Stimulated activated naive B cell treated with anti-CD40 and anti-IgM and Interleukin-4, amounts not matched to agents 10 μg/mL and 1 μg/mL and 100 μg/mL, for 72 hours (primary cell): ENCODE measurements at regions not wholly inside any gene's neighbourhood (a gene's known extent, or its start where the extent isn't known, plus 50 kb on each side); places are given as distances from the start of the nearest gene placed in this dataset.
A peak's percentile ranks its signal among the peaks of the same experiment; 100 is the strongest.
"Not testable (repeated sequence)": the region's sequence is repeated elsewhere in the genome, so short reads cannot be mapped to it uniquely, and the experiment has no call there.

ENCODE experiments used
- ATAC-seq, 2 donors: fragments of 150-1000 bp; cut with Tn5 transposase; replicated peaks; 2 replicates each; pipeline ENCODE4 v1.10.0; 2021; ENCODE audit warnings: moderate library complexity in 1 of 2
- DNase-seq: peaks from one replicate; pipeline ENCODE4 v3.0.0; 2021
- H3K27ac Mint-ChIP-seq: one replicate; pipeline ENCODE4 v1.8.0; 2022; ENCODE audit warnings: mild to moderate bottlenecking, mixed read lengths
- H3K27me3 Mint-ChIP-seq, 2 donors: one replicate each; pipeline ENCODE4 v1.8.0; 2022; ENCODE audit warnings: mixed read lengths in 2 of 2
- H3K36me3 Mint-ChIP-seq, 2 donors: one replicate each; pipeline ENCODE4 v1.8.0; 2022; ENCODE audit warnings: mixed read lengths in 2 of 2, mild to moderate bottlenecking in 1 of 2
- H3K4me1 Mint-ChIP-seq, 2 donors: one replicate each; pipeline ENCODE4 v1.8.0; 2022; ENCODE audit warnings: mixed read lengths in 2 of 2, mild to moderate bottlenecking in 1 of 2
- H3K4me3 Mint-ChIP-seq, 2 donors: one replicate each; pipeline ENCODE4 v1.8.0; 2022; ENCODE audit warnings: mild to moderate bottlenecking in 2 of 2, mixed read lengths in 2 of 2, moderate library complexity in 1 of 2
- H3K9me3 Mint-ChIP-seq, 2 donors: one replicate each; pipeline ENCODE4 v1.8.0; 2022; ENCODE audit warnings: mixed read lengths in 2 of 2, mild to moderate bottlenecking in 1 of 2

DNA sequence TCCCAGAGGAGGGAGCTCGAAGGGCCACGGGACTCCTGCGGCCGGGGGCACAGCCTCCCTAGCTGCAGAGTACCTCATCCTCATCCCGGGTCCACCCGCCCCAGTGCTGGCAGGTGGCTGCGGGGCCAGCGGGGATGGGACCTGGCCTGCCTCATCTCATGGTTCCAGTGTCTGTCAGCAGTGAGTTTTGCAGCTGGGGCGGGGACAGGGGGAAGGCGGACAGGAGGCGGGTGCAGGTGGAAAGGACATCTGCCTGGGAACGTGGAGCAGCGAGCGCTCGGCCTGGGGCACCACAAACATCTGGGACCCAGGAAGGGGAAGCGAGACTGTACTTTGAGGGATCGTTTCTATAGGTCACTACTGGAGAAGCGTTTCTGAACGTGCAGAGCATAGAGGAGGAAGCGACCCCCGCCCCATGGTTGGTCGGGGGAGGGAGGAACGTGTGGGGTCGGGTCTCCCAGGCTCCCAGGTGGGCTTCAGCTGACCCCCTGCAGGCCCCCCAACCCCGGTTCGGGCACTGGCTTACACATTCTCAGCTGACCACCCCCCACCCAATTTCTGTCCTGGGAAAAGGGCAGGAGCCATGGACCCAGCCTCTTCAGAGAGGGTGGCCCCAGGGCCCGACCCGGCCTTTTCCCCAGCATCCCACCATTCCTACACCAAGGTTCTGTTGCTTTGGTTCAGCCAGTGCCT is 56.5 kb upstream of the NOTCH1 start:
- H3K36me3 Mint-ChIP-seq, result no peaks in the 10 kb centered on the region
- no peak for DNase-seq
- H3K27me3 Mint-ChIP-seq, result peaks cover 33 to 51% of the 10 kb centered on the region in 2 donors
- H3K27ac Mint-ChIP-seq, result no peak overlapping the region
- H3K4me3 Mint-ChIP-seq, result no peak overlapping the region
- H3K4me1 Mint-ChIP-seq, result peaks cover 4 to 25% of the 10 kb centered on the region in 2 donors
- peak; percentile 58 to 71 for ATAC-seq
- peaks cover 0 to 4% of the 10 kb centered on the region in 2 donors for H3K9me3 Mint-ChIP-seq

DNA sequence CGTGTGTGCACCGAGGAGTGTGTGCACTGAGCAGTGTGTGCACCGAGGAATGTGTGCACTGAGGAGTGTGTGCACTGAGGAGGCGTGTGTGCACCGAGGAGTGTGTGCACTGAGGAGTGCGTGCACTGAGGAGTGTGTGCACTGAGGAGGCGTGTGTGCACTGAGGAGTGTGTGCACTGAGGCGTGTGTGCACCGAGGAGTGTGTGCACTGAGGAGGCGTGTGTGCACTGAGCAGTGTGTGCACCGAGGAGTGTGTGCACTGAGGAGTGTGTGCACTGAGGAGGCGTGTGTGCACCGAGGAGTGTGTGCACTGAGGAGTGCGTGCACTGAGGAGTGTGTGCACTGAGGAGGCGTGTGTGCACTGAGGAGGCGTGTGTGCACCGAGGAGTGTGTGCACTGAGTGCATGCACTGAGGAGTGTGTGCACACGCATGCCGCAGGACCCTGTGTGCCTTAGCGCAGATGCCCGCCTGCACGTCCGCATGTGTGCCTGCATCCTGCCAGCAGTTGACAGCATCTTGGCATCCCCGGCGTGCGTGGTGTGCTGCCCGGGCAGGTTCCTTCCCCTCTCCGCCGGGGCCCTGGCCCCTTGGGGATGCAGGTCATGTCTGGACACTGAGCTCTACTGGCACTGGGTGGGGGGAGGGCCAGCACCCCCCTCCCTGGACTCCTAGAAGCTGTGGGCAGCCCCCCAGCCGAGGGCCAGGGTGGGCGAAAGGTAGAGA is 55.6 kb upstream of the NOTCH1 start:
- Mint-ChIP-seq H3K4me3 (peak overlapping the region in 1 of 2 donors; percentile 4), H3K27me3 (peaks cover 33 to 60% of the 10 kb centered on the region in 2 donors), H3K4me1 (peaks cover 4 to 25% of the 10 kb centered on the region in 2 donors)
- H3K27ac Mint-ChIP-seq, DNase-seq, H3K9me3 Mint-ChIP-seq, H3K36me3 Mint-ChIP-seq, ATAC-seq: not testable (repeated sequence)

GRCh38 chr9:136599811-136600660 is 54.2 kb upstream of the NOTCH1 start:
- Mint-ChIP-seq H3K27me3 (peaks cover 25 to 60% of the 10 kb centered on the region in 2 donors), H3K4me3 (no peak overlapping the region), H3K36me3 (no peaks in the 10 kb centered on the region), H3K27ac (no peak overlapping the region), H3K9me3 (peaks cover 0 to 4% of the 10 kb centered on the region in 2 donors), H3K4me1 (peaks cover 4 to 25% of the 10 kb centered on the region in 2 donors)
- ATAC-seq (no peak), DNase-seq (no peak)

- H3K27me3 Mint-ChIP-seq, result peaks cover 29 to 59% of the 10 kb centered on the region in 2 donors
- peaks cover 0 to 4% of the 10 kb centered on the region in 2 donors for H3K9me3 Mint-ChIP-seq
- ATAC-seq (no peak), DNase-seq (no peak)
- H3K4me1 Mint-ChIP-seq, result peaks cover 3 to 23% of the 10 kb centered on the region in 2 donors
- no peaks in the 10 kb centered on the region for H3K36me3 Mint-ChIP-seq
- no peak overlapping the region for H3K4me3 Mint-ChIP-seq
- H3K27ac Mint-ChIP-seq, result no peak overlapping the region
Measured at GRCh38 chr9:136599074-136599531, 53.3 kb upstream of the NOTCH1 start.

DNA sequence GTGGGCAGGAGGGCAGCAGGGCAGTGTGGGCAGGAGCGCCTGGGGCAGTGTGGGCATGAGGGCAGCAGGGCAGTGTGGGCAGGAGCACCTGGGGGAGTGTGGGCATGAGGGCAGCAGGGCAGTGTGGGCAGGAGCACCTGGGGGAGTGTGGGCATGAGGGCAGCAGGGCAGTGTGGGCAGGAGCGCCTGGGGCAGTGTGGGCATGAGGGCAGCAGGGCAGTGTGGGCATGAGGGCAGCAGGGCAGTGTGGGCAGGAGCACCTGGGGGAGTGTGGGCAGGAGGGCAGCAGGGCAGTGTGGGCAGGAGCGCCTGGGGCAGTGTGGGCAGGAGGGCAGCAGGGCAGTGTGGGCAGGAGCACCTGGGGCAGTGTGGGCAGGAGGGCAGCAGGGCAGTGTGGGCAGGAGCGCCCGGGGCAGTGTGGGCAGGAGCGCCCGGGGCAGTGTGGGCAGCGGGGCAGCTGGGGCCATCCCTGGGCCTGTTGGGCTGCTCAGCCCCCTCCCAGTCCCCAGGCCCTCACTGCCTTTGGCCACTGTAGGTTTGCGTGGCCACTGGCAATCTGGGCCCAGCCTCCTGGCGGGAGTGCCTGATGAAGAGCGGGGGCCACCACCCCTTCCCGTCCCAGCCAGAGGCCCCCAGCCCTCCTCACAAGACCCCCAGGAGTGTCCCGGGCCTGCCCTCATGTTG is 52.7 kb upstream of the NOTCH1 start:
- not testable (repeated sequence) for H3K36me3 Mint-ChIP-seq, DNase-seq, H3K27ac Mint-ChIP-seq, ATAC-seq, H3K9me3 Mint-ChIP-seq, H3K4me3 Mint-ChIP-seq
- H3K4me1 Mint-ChIP-seq, result peaks cover 3 to 17% of the 10 kb centered on the region in 2 donors
- peaks cover 25 to 54% of the 10 kb centered on the region in 2 donors for H3K27me3 Mint-ChIP-seq

- no peak overlapping the region for H3K27ac Mint-ChIP-seq
- no peak overlapping the region for H3K4me3 Mint-ChIP-seq
- no peak for DNase-seq
- peaks cover 0 to 4% of the 10 kb centered on the region in 2 donors for H3K9me3 Mint-ChIP-seq
- ATAC-seq, result no peak
- H3K4me1 Mint-ChIP-seq, result peaks cover 3 to 14% of the 10 kb centered on the region in 2 donors
- H3K27me3 Mint-ChIP-seq, result peaks cover 28 to 49% of the 10 kb centered on the region in 2 donors
- no peaks in the 10 kb centered on the region for H3K36me3 Mint-ChIP-seq
Measured at GRCh38 chr9:136597965-136598364, 52.1 kb upstream of the NOTCH1 start.

DNA sequence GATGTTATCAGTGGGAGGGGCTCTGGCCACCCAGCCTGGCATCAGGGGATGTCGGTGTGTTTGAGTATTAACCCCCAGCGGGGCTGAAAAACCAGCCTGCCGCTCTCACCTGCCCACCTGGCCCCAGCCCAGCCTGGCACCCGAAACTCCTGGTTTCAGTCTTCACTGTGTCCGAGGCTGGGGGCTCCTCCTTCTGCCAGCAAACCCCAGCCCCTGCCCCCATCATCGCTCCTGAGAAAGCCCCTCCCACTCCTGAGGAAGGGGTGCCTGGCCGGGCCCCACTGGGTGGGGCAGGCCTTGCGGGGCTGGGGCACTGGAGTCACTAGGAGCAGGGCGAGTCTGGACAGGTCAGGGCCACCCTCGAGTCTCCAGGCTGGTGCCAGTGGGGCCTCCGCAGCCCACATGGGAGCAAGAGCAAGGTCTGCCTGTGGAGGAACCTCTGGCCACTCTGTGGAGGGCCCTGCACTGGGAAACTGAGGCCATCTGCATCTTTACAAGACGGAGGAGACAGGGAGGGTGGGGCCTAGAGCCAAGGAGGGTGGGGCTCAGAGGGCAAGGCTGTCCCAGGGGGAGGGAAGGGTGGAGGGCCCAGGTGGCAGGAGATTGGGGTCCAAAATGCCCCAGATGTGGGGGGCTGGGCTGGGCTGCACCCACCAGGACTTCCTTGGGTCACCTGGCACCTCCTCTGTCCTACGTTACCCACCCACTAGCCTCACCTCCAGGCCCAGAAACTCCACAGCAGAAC is 51.5 kb upstream of the NOTCH1 start:
- no peaks in the 10 kb centered on the region for H3K36me3 Mint-ChIP-seq
- H3K9me3 Mint-ChIP-seq, result peaks cover 0 to 4% of the 10 kb centered on the region in 2 donors
- H3K4me1 Mint-ChIP-seq, result peaks cover 2 to 8% of the 10 kb centered on the region in 2 donors
- ATAC-seq (no peak), DNase-seq (no peak)
- H3K27ac Mint-ChIP-seq, result no peak overlapping the region
- no peak overlapping the region for H3K4me3 Mint-ChIP-seq
- peaks cover 29 to 46% of the 10 kb centered on the region in 2 donors for H3K27me3 Mint-ChIP-seq

DNA sequence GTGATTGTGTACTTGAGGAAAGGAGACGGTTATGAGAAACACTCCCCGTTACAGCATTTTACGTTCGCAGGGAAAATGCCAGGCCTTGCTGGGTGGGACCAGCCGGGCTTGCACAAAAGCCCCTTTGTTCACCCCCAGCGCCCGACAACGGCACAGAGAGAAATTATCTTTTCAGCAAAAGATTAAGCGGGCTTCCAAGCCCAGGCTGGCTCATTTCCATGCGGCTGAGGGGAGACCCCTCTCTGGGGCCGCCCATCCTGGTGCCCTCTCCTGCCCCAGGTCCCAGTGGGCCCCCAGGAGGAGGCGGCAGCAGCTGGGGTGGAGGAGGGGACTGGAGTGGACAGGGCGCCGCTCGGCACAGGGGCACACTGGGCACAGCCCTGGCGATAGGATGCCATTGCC is 50.8 kb upstream of the NOTCH1 start:
- Mint-ChIP-seq H3K27me3 (peaks cover 29 to 46% of the 10 kb centered on the region in 2 donors), H3K4me1 (peaks cover 0 to under 1% of the 10 kb centered on the region in 2 donors), H3K36me3 (no peaks in the 10 kb centered on the region), H3K9me3 (peaks cover 0 to 4% of the 10 kb centered on the region in 2 donors), H3K27ac (no peak overlapping the region), H3K4me3 (no peak overlapping the region)
- ATAC-seq, result no peak
- no peak for DNase-seq

DNA sequence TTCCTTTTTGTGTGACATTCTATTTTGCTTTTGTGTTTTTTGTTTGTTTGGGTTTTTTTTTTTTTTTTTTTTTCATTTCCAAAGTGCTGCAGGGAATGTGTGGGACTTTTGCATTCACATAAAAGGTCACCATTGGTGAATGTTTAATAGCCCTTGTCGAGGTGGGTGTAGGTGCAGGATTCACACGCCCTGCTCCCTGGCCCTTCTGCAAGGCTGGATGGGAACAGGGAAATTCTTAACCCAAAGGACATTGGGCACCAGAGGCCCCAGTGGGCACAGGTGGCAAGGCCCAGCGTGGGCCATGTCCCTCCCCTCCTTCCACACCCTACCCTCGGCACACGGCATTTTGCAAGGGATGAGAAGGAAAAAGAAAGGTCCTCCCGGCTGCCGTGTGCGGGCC is 50.4 kb upstream of the NOTCH1 start:
- Mint-ChIP-seq H3K27me3 (peaks cover 29 to 46% of the 10 kb centered on the region in 2 donors), H3K4me1 (no peaks in the 10 kb centered on the region), H3K9me3 (peaks cover 0 to 4% of the 10 kb centered on the region in 2 donors), H3K27ac (no peak overlapping the region), H3K4me3 (no peak overlapping the region), H3K36me3 (no peaks in the 10 kb centered on the region)
- no peak for DNase-seq
- ATAC-seq, result no peak

DNA sequence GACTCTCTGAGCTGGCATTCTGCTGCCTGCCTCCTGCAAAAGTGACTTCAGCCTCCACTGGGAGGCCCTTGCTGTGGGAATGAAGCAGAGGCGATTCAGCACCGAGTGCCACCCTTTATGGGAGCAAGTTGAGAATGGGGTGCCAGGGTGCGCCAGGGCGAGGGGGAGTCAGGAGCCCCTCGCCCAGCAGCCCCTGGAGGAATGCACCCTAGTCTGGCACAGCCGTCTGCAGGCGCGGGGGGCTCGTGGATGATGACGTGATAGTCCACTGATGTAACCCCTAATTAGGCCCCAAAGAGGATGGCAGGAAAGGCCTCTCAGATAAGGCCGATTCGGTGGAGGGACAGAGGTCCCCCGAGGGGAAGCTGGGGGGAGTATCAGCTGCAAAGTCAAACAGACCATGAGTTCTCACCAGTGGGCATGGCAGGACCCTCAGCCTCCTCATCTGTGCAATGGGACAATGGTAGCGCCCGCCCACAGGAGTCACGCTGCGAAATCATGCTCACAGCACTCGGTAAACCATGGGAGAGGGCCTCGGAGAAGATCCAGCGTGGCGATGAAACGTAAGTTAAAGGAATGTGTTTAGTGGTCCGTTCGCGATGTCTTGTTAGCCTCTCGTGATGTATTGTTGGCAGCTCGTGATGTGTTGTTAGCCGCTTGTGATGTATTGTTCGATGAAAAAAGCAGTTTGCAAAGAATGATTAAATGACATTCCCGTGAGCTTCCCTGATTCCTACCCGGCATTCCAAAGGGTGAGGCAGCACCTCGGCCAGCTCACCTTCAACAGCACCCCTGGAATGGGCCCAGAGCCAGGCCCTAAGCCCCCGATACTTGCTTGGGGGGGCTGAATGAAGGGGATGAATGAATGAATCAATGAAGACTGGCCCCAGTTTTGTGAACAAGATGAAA is 49.7 kb upstream of the NOTCH1 start:
- Mint-ChIP-seq H3K9me3 (no peaks in the 10 kb centered on the region), H3K4me1 (no peaks in the 10 kb centered on the region), H3K27me3 (peaks cover 22 to 43% of the 10 kb centered on the region in 2 donors), H3K27ac (no peak overlapping the region), H3K4me3 (no peak overlapping the region), H3K36me3 (no peaks in the 10 kb centered on the region)
- DNase-seq (no peak), ATAC-seq (no peak)
